GM18951 (cell line): ENCODE measurements at regions not wholly inside any gene's neighbourhood (a gene's known extent, or its start where the extent isn't known, plus 50 kb on each side); places are given as distances from the start of the nearest gene placed in this dataset.
"Not testable (repeated sequence)": the region's sequence is repeated elsewhere in the genome, so short reads cannot be mapped to it uniquely, and the experiment has no call there.

ENCODE experiments used
- POLR2A ChIP-seq: IDR thresholded peaks from 4 replicates; pipeline ENCODE4 v1.6.1; 2011; ENCODE audit warnings: mild to moderate bottlenecking; ENCODE audit not compliant: insufficient read length, insufficient read depth; ENCODE audit errors: extremely low read depth
- in situ Hi-C: fragments of 300-500 bp; cut with MboI; formaldehyde crosslinking; loops from one replicate; pipeline ENCODE4 v1.12.0; 2022; ENCODE audit warnings: low sequenced_read_pairs, mixed read lengths, inconsistent platforms; ENCODE audit not compliant: unreplicated experiment

GRCh38 chr19:28137772-28138171, 1075.2 kb downstream of the UQCRFS1 start:
- no peak for TF ChIP-seq POLR2A
- in situ Hi-C loops = no loop called here

- in situ Hi-C loops = no loop called here
- no peak for TF ChIP-seq POLR2A
Measured at GRCh38 chr19:28136796-28137195, 1076.2 kb downstream of the UQCRFS1 start.

- in situ Hi-C loops = no loop called here
Measured at GRCh38 chr19:28135825-28136224, 1077.1 kb downstream of the UQCRFS1 start.

DNA sequence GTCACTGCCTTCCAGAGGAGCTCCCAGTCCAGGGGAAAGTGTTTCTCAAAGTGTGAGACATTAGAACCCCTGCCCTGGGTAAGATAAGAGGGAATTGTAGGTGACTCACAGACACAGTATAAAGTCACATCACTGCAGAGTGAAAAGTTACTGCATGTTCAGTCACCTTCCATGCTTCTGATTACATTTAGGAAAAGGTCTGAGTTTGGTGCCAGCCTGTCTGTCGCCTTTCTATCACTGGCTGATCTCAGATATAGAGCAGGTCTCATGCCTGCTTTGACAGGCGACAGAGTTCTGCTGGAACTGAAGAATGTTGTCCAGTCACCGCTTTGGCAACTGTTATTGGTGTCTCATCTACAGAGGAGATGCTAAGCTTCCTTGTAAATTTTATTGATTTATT, 1078.6 kb downstream of the UQCRFS1 start:
- in situ Hi-C loops = no loop called here
- TF ChIP-seq POLR2A = no peak

More at GRCh38 chr19:28135825-28136224, 1077.1 kb downstream of the UQCRFS1 start:
- TF ChIP-seq POLR2A = no peak

DNA sequence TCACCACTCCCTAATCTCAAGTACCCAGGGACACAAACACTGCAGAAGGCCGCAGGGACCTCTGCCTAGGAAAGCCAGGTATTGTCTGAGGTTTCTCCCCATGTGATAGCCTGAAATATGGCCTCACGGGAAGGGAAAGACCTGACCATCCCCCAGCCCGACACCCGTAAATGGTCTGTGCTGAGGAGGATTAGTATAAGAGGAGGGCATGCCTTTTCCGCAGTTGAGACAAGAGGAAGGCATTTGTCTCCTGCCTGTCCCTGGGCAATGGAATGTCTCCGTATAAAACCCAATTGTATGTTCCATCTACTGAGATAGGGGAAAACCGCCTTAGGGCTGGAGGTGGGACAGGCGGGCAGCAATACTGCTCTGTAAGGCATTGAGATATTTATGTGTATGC, 1082.1 kb downstream of the UQCRFS1 start:
- in situ Hi-C loops = not testable (repeated sequence)

DNA sequence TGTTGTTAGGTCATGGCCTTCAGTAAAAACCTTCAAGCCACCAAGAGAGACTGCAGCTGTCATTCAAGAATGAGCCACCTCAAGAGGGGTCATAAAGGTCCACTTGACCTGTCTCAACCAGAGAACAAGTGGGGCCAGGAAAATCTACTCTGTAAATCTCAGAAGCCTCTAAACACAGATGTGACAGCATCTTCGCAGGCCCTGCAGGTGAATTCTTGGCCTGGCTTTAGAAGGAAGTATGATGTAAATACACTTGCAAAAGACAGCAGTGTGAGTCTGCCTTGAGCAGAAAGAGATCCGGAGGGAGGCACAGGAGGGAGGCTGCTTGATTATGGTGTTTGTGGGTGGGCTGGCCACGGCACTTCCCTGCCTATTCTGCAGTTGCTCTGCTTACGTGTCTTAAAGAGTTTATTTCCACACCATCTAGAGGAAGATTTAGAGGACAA, 1082.9 kb downstream of the UQCRFS1 start:
- no peak for TF ChIP-seq POLR2A
- in situ Hi-C loops = no loop called here

DNA sequence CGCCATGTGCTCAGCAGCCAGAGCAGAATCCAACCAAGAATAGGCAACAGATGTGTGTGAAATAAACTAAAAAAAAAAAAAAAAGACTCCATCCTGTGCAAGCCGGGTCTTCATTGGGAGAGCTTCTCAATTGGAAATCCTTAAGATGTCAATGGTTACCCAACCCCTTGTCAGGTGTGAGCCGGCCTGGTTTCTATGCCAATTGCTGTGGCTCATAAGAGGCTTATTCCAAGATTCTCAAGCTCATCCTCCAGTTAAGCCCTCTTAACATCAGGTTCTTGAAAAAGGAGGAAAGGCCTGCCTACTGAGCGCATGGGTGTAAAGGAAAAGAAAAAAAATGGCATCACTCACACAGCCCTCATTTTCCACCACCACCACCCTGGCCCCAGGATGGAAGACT, 1084.6 kb downstream of the UQCRFS1 start:
- in situ Hi-C loops = no loop called here
- no peak for TF ChIP-seq POLR2A

DNA sequence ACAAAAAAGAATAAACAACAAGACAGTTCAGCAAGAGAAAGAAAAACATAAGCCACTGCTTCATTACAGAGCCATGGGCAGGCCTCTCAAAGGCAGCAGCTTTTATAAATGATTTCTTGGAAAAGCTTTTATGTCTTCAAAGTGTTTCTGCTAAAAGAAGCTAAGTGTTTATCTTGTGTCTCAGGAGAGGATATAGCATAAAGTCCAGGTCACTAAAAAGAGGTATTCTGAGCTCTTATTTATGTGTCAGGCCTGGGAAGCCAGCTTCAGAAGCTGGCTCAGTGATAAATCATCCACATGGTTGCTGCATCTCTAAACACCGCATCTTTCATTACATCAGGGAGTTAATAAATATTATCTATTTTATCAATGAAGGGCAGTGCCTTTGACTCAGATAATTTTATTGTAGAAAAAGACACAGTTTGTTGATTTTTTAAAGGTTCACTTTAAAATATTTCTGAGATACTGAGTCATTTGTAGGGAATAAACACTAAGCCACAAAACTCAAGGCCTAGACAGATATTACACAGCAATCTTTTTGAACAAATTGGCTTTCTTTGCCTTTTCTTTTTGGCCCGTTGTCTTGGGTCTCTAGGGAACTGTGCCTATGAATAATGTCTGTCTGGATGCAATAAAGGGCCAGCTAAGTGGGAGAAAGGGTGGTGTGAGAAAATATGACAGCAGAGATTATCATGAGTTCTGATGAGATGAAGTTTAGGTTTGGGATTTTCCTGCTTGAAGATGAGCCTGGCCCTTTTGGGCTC, 1086.6 kb downstream of the UQCRFS1 start:
- in situ Hi-C loops = no loop called here
- TF ChIP-seq POLR2A = no peak

DNA sequence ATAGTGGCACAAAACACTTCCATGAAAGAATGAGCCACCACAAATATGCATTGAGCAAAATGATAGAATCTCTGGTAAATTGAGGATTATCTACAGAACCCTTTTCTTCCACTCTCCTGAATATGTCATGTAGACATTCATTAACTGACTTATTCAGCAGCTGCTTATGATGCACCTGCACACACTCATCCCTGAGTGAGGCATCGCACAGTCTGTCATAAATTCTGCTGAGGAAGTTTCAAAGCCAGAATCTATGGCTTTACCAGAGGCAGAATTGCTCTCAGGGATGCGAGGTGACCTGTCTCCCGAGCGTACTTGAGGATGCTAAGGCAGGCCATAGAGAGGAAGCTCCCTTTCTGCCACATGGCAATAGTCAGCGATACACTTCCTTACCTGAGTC, 1090.2 kb downstream of the UQCRFS1 start:
- in situ Hi-C loops = no loop called here
- no peak for TF ChIP-seq POLR2A

- no peak for TF ChIP-seq POLR2A
- in situ Hi-C loops = no loop called here
Measured at GRCh38 chr19:28118235-28118634, 1094.7 kb downstream of the UQCRFS1 start.

DNA sequence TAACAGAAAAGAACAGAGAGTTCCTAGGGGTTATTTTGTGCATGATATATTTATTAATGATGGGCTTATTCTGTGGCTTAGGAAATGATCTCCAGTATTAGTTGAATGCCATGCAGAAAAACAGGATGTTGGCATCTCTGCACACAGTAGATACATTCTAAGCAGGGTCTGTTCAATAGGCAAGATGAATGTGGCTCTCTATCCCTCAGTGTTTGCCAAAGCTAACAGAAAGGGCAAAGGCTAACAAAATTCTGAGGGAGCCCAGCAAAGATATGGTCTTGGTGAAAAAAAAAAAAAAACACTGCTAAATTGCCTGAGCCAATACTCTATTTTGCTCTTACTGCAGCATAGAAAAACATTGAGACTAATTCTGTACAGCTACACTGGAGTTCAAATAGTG, 1095.8 kb downstream of the UQCRFS1 start:
- TF ChIP-seq POLR2A = no peak
- in situ Hi-C loops = no loop called here

DNA sequence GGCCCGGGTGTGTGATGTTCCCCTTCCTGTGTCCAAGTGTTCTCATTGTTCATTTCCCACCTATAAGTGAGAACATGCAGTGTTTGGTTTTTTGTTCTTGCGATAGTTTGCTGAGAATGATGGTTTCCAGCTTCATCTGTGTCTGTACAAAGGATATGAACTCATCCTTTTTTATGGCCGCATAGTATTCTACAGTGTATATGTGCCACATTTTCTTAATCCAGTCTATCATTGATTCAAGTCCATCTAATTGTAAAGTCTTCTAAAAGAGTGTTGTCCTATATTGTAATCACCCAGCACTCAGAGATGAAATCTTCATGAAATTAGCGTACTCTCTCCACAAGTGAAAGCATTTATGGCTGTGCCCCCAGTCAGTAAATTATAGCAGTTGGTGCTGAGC, 1096.6 kb downstream of the UQCRFS1 start:
- in situ Hi-C loops = not testable (repeated sequence)

DNA sequence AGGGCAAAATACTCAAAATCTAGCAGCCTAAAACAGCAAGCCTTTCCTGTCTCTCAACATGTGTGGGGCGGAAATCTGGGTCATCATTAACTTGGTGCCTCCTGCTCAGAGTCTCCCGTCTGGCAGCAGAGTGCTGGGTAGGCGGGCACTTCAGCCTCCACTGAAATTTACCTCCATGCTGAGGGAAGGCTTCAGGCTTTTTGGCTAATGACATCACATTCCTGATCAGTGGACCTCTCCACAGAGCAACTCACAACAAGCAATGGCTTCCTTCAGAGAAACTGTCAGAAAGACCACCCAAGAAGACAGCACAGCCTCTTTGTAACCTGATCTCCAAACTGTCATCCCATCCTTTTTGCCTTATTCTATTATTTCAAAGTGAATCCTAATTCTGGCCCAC, 1109.0 kb downstream of the UQCRFS1 start:
- TF ChIP-seq POLR2A = no peak
- in situ Hi-C loops = no loop called here

DNA sequence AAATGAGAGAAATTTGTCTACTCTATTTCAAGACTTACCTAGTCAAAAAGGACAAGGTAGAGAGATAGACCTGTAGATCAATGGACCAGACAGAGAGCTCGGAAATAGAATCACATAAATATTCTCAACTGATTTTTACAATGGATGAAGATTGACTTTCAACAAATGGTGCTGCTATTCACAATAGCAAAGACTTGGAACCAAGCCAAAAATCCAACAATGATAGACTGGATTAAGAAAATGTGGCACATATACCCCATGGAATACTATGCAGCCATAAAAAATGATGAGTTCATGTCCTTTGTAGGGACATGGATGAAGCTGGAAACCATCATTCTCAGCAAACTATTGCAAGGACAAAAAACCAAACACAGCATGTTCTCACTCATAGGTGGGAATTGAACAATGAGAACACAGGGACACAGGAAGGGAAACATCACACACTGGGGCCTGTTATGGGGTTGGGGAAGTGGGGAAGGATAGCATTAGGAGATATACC, 1128.2 kb downstream of the UQCRFS1 start:
- in situ Hi-C loops = not testable (repeated sequence)

DNA sequence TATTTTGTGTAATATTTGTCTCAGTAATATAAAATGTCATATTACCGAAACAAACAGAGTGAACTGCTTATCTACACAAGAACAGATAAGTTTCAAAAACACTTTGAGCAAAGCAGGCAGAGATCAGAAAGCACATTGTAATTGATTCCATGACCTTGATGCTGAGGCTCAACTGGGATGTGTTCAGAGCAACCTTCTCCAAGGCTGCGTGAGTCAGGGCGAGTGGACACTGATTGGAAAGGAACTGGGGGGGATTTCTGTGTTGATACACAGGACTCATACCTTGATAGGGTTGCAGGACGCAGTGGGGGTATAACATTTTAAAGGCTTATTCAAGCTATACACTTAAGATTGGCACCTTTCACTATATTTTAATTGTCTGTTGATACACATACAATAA, 1136.3 kb downstream of the UQCRFS1 start:
- in situ Hi-C loops = no loop called here
- TF ChIP-seq POLR2A = no peak
